B cell (primary cell): ENCODE measurements at regions not wholly inside any gene's neighbourhood (a gene's known extent, or its start where the extent isn't known, plus 50 kb on each side); places are given as distances from the start of the nearest gene placed in this dataset.
A peak's percentile ranks its signal among the peaks of the same experiment; 100 is the strongest.

Experiments used
- ATAC-seq: fragments of 200-7000 bp; cut with Tn5 transposase; one replicate; pipeline ENCODE4 v1.10.0; 2021; ENCODE audit warnings: low read depth, mild to moderate bottlenecking, moderate number of reproducible peaks, moderate library complexity
- CTCF ChIA-PET: fragments of 350-600 bp; sonication (Branson Sonifier 250); formaldehyde crosslinking; loops from one replicate; lab custom pipeline; 2021; ENCODE audit warnings: antibody characterized with exemption, inconsistent platforms; lab: Charles Lee
- POLR2A ChIA-PET: fragments of 350-600 bp; sonication (Branson Sonifier 250); formaldehyde crosslinking; loops from one replicate; lab custom pipeline; 2021; ENCODE audit warnings: antibody characterized with exemption; lab: Charles Lee
- DNase-seq: peaks from one replicate; pipeline ENCODE4 v3.0.0; 2013
- H2AFZ ChIP-seq: 2 replicates; pipeline ENCODE4 v1.6.1; 2012; ENCODE audit warnings: mild to moderate bottlenecking, low read depth, low read length; ENCODE audit not compliant: insufficient read depth, poor library complexity, severe bottlenecking
- H3K27ac ChIP-seq, 2 donors: 1 replicate in 1 of 2; 2 replicates in 1 of 2; pipeline ENCODE4 v1.5.1; 2012 to 2013; ENCODE audit warnings: low read length in 2 of 2, mild to moderate bottlenecking in 2 of 2, moderate library complexity in 1 of 2
- H3K27me3 ChIP-seq, 4 experiments: fragments of 200-600 bp in 1 of 4; sonication (generic) in 1 of 4; replicated peaks in 1 of 4; 1 replicate in 2 of 4; 2 replicates in 2 of 4; pipeline versions ENCODE4 v1.6.1 to v1.7.0; 2013 to 2016; ENCODE audit warnings: low read length in 3 of 4, mild to moderate bottlenecking in 2 of 4, mixed read lengths in 1 of 4, moderate library complexity in 1 of 4; ENCODE audit not compliant: insufficient read depth in 4 of 4, control insufficient read depth in 3 of 4; ENCODE audit errors: control extremely low read depth in 1 of 4
- H3K36me3 ChIP-seq, 2 experiments: replicated peaks in 1 of 2; 1 replicate in 1 of 2; 2 replicates in 1 of 2; pipeline versions ENCODE4 v1.6.1 to v1.7.1; 2013; ENCODE audit warnings: low read length in 1 of 2; ENCODE audit not compliant: insufficient read depth in 2 of 2, control insufficient read depth in 1 of 2; ENCODE audit errors: control extremely low read depth in 1 of 2, extremely low read depth in 1 of 2
- H3K4me1 ChIP-seq, 2 donors: fragments of 200-600 bp in 1 of 2; sonication (generic) in 1 of 2; 1 replicate in 1 of 2; 2 replicates in 1 of 2; pipeline versions ENCODE4 v1.5.1 to v1.6.1; 2013 to 2017; ENCODE audit warnings: low read length in 2 of 2; ENCODE audit not compliant: control insufficient read depth in 2 of 2, insufficient read depth in 2 of 2
- H3K4me2 ChIP-seq: replicated peaks from 2 replicates; pipeline ENCODE3; 2012; ENCODE audit warnings: mild to moderate bottlenecking, low read depth, low read length; ENCODE audit not compliant: poor library complexity, severe bottlenecking
- H3K4me3 ChIP-seq, 5 experiments: fragments of 200-600 bp in 1 of 5; sonication (generic) in 1 of 5; 1 replicate in 3 of 5; 2 replicates in 2 of 5; pipeline versions ENCODE4 v1.5.1 to v1.7.0; 2011 to 2016; ENCODE audit warnings: low read length in 4 of 5, mild to moderate bottlenecking in 4 of 5, low read depth in 2 of 5, control low read depth in 1 of 5, moderate library complexity in 1 of 5; ENCODE audit not compliant: insufficient read depth in 1 of 5; ENCODE audit errors: control extremely low read depth in 1 of 5, extremely low read depth in 1 of 5
- H3K79me2 ChIP-seq: fragments of 200-600 bp; sonication (generic); one replicate; pipeline ENCODE4 v1.6.0; 2016; ENCODE audit warnings: low read length; ENCODE audit not compliant: control insufficient read depth, insufficient read depth
- H3K9ac ChIP-seq: fragments of 200-600 bp; sonication (generic); 2 replicates; pipeline ENCODE4 v1.6.1; 2017; ENCODE audit warnings: mild to moderate bottlenecking, low read length, moderate library complexity
- H3K9me3 ChIP-seq, 3 donors: one replicate each; pipeline versions ENCODE4 v1.6.1 to v1.7.1; 2013; ENCODE audit warnings: low read length in 2 of 3; ENCODE audit not compliant: control insufficient read depth in 2 of 3, insufficient read depth in 1 of 3; ENCODE audit errors: control extremely low read depth in 1 of 3
- H4K20me1 ChIP-seq: 2 replicates; pipeline ENCODE4 v1.6.0; 2012; ENCODE audit warnings: mild to moderate bottlenecking, low read length; ENCODE audit not compliant: insufficient read depth, control insufficient read depth, poor library complexity, severe bottlenecking
- H3K27ac Mint-ChIP-seq: one replicate; pipeline ENCODE4 v1.8.0; 2021; ENCODE audit warnings: mixed read lengths
- H3K27me3 Mint-ChIP-seq: one replicate; pipeline ENCODE4 v1.8.0; 2021; ENCODE audit warnings: mixed read lengths
- H3K4me1 Mint-ChIP-seq: one replicate; pipeline ENCODE4 v1.8.0; 2021; ENCODE audit warnings: mixed read lengths
- H3K4me3 Mint-ChIP-seq: one replicate; pipeline ENCODE4 v1.8.0; 2021; ENCODE audit warnings: mixed read lengths
- H3K9me3 Mint-ChIP-seq: one replicate; pipeline ENCODE4 v1.8.0; 2022; ENCODE audit warnings: mixed read lengths; ENCODE audit not compliant: insufficient read depth
- CTCF ChIP-seq: fragments of 200-600 bp; IDR thresholded peaks from one replicate; pipeline ENCODE4 v1.8.0; 2022; ENCODE audit warnings: antibody characterized with exemption, mild to moderate bottlenecking
- EZH2 ChIP-seq: IDR thresholded peaks from 2 replicates; pipeline ENCODE4 v1.6.1; 2012; ENCODE audit warnings: borderline replicate concordance, low read depth, mild to moderate bottlenecking, moderate library complexity, low read length; ENCODE audit not compliant: insufficient read depth, poor library complexity, severe bottlenecking
- WGBS: methylation state at CpG from one replicate; pipeline ENCODE4 v1.1.5; 2013; ENCODE audit warnings: missing lambda C conversion rate; ENCODE audit not compliant: insufficient coverage; 5-methylcytosine and 5-hydroxymethylcytosine counted together
- intact Hi-C: fragments of 100-400 bp; cut with micrococcal nuclease; formaldehyde crosslinking; loops from one replicate; pipeline ENCODE4 v1.10.0; 2022

GRCh38 chr10:10007957-10008356 lies 1009.7 kb upstream of the CELF2 start:
- no peak overlapping the region for H3K4me3 ChIP-seq
- H3K9me3 ChIP-seq = no peaks in the 10 kb centered on the region
- no peak overlapping the region for H2AFZ ChIP-seq

GRCh38 chr10:10010397-10010796 lies 1007.3 kb upstream of the CELF2 start:
- no peaks in the 10 kb centered on the region for H3K36me3 ChIP-seq
- DNase-seq (no peak), ATAC-seq (no peak)
- no peak overlapping the region for H3K9ac ChIP-seq
- H3K27ac Mint-ChIP-seq = no peak overlapping the region
- intact Hi-C loops = no loop called here
- no peak overlapping the region for H3K4me3 ChIP-seq
- TF ChIP-seq EZH2 = no peak
- no peak for TF ChIP-seq CTCF
- no peak overlapping the region for H3K4me2 ChIP-seq
- H3K4me1 Mint-ChIP-seq = peaks cover 7% of the 10 kb centered on the region
- no peaks in the 10 kb centered on the region for H3K9me3 ChIP-seq
- no peaks in the 10 kb centered on the region for H3K79me2 ChIP-seq
- no peaks in the 10 kb centered on the region for H3K27me3 ChIP-seq
- ChIA-PET POLR2A (no interaction called here), CTCF (no interaction called here)
- H3K4me3 Mint-ChIP-seq = no peak overlapping the region
- WGBS = no CpG with 5 or more reads among the region's 2 CpGs
- no peaks in the 10 kb centered on the region for H3K4me1 ChIP-seq
- H3K27ac ChIP-seq = no peak overlapping the region
- H4K20me1 ChIP-seq = no peaks in the 10 kb centered on the region
- H3K27me3 Mint-ChIP-seq = no peaks in the 10 kb centered on the region
- H3K9me3 Mint-ChIP-seq = no peaks in the 10 kb centered on the region
- H2AFZ ChIP-seq = no peak overlapping the region

More at GRCh38 chr10:10007957-10008356, 1009.7 kb upstream of the CELF2 start:
- POLR2A ChIA-PET = no interaction called here
- Histone ChIP-seq H3K36me3 (no peaks in the 10 kb centered on the region), H4K20me1 (no peaks in the 10 kb centered on the region), H3K9ac (no peak overlapping the region), H3K27ac (no peak overlapping the region), H3K4me1 (no peaks in the 10 kb centered on the region), H3K4me2 (no peak overlapping the region), H3K79me2 (no peaks in the 10 kb centered on the region), H3K27me3 (no peaks in the 10 kb centered on the region)
- Mint-ChIP-seq H3K4me3 (no peak overlapping the region), H3K9me3 (no peaks in the 10 kb centered on the region), H3K4me1 (peaks cover 7% of the 10 kb centered on the region), H3K27ac (no peak overlapping the region), H3K27me3 (no peaks in the 10 kb centered on the region)
- TF ChIP-seq CTCF (no peak), EZH2 (no peak)
- peak; percentile 4 for DNase-seq
- CTCF ChIA-PET = no interaction called here
- intact Hi-C loops = no loop called here
- 35% methylated on average over 6 of the region's 6 CpGs for WGBS
- ATAC-seq = peak; percentile 43
